VCaP (cell line): ENCODE measurements at regions not wholly inside any gene's neighbourhood (a gene's known extent, or its start where the extent isn't known, plus 50 kb on each side); places are given as distances from the start of the nearest gene placed in this dataset.

ENCODE experiments used
- H3K27ac ChIP-seq: fragments of 450-650 bp; 2 replicates; pipeline ENCODE4 v1.5.1; 2017
- CTCF ChIP-seq: fragments of 450-650 bp; conservative IDR thresholded peaks from 2 replicates; pipeline ENCODE4 v1.5.1; 2017; ENCODE audit warnings: mild to moderate bottlenecking, moderate library complexity

- H3K27ac ChIP-seq: no peak overlapping the region
- no peak for TF ChIP-seq CTCF
These were observed 119.5 kb upstream of the CAV2 start for GRCh38 chr7:116380025-116380424.

GRCh38 chr7:116382375-116382774, 117.2 kb upstream of the CAV2 start:
- no peak for TF ChIP-seq CTCF
- no peak overlapping the region for H3K27ac ChIP-seq

- H3K27ac ChIP-seq: no peak overlapping the region
- no peak for TF ChIP-seq CTCF
These were observed 114.5 kb upstream of the CAV2 start for GRCh38 chr7:116384936-116385635.

GRCh38 chr7:116386674-116387073, 112.9 kb upstream of the CAV2 start:
- no peak for TF ChIP-seq CTCF

GRCh38 chr7:116390363-116390762, 109.2 kb upstream of the CAV2 start:
- TF ChIP-seq CTCF: no peak
- H3K27ac ChIP-seq: no peak overlapping the region

More at GRCh38 chr7:116386674-116387073, 112.9 kb upstream of the CAV2 start:
- H3K27ac ChIP-seq: no peak overlapping the region

GRCh38 chr7:116392806-116393205, 106.7 kb upstream of the CAV2 start:
- TF ChIP-seq CTCF: no peak
- H3K27ac ChIP-seq: no peak overlapping the region

GRCh38 chr7:116393654-116394053, 105.9 kb upstream of the CAV2 start:
- H3K27ac ChIP-seq: no peak overlapping the region
- no peak for TF ChIP-seq CTCF
